HepG2 (cell line): ENCODE measurements at regions not wholly inside any gene's neighbourhood (a gene's known extent, or its start where the extent isn't known, plus 50 kb on each side); places are given as distances from the start of the nearest gene placed in this dataset.

ENCODE experiments used
- HIVEP1 ChIP-seq: sonication (generic); formaldehyde crosslinking; IDR thresholded peaks from 2 replicates; pipeline ENCODE4 v1.4.0; 2020; ENCODE audit warnings: mild to moderate bottlenecking, missing genetic modification reagents
- SATB2 ChIP-seq: sonication (generic); formaldehyde crosslinking; IDR thresholded peaks from 2 replicates; pipeline ENCODE4 v1.5.0; 2020; ENCODE audit warnings: missing genetic modification reagents
- SP5 ChIP-seq: IDR thresholded peaks from 2 replicates; pipeline ENCODE4 v1.6.1; 2016; ENCODE audit warnings: low read depth, borderline replicate concordance
- TCF12 ChIP-seq, 2 experiments: fragments of 450-650 bp in 1 of 2; sonication (generic) in 1 of 2; formaldehyde crosslinking in 1 of 2; IDR thresholded peaks; 2 replicates each; pipeline versions ENCODE4 v1.6.1 to v1.8.0; 2017 to 2022; ENCODE audit warnings: antibody characterized with exemption in 1 of 2, mild to moderate bottlenecking in 1 of 2, missing genetic modification reagents in 1 of 2, moderate library complexity in 1 of 2
- THAP11 ChIP-seq: IDR thresholded peaks from 2 replicates; pipeline ENCODE4 v1.6.1; 2016; ENCODE audit warnings: missing biosample characterization, missing genetic modification reagents
- ZNF143 ChIP-seq: sonication (generic); formaldehyde crosslinking; IDR thresholded peaks from 2 replicates; pipeline ENCODE4 v1.4.0; 2020; ENCODE audit warnings: missing genetic modification reagents
- ZNF543 ChIP-seq: sonication (generic); formaldehyde crosslinking; IDR thresholded peaks from 2 replicates; pipeline ENCODE4 v1.4.0; 2020; ENCODE audit warnings: mild to moderate bottlenecking, missing genetic modification reagents
- ZNF768 ChIP-seq: sonication (generic); formaldehyde crosslinking; IDR thresholded peaks from 2 replicates; pipeline ENCODE4 v1.4.0; 2020; ENCODE audit warnings: missing genetic modification reagents
- ZSCAN21 ChIP-seq: sonication (generic); formaldehyde crosslinking; IDR thresholded peaks from 2 replicates; pipeline ENCODE4 v1.8.0; 2022; ENCODE audit warnings: mild to moderate bottlenecking, missing genetic modification reagents, moderate library complexity, borderline replicate concordance
- TF ChIP-seq, protein P1 (sequence below): sonication (generic); formaldehyde crosslinking; IDR thresholded peaks from 2 replicates; pipeline ENCODE4 v1.9.0; 2022; ENCODE audit warnings: low read depth, missing genetic modification reagents
- TF ChIP-seq, protein P2 (sequence below): sonication (generic); formaldehyde crosslinking; IDR thresholded peaks from 2 replicates; pipeline ENCODE4 v1.5.0; 2020; ENCODE audit warnings: missing genetic modification reagents
- TF ChIP-seq, protein P3 (sequence below): IDR thresholded peaks from 2 replicates; pipeline ENCODE4 v1.6.1; 2016; ENCODE audit warnings: low read depth

DNA sequence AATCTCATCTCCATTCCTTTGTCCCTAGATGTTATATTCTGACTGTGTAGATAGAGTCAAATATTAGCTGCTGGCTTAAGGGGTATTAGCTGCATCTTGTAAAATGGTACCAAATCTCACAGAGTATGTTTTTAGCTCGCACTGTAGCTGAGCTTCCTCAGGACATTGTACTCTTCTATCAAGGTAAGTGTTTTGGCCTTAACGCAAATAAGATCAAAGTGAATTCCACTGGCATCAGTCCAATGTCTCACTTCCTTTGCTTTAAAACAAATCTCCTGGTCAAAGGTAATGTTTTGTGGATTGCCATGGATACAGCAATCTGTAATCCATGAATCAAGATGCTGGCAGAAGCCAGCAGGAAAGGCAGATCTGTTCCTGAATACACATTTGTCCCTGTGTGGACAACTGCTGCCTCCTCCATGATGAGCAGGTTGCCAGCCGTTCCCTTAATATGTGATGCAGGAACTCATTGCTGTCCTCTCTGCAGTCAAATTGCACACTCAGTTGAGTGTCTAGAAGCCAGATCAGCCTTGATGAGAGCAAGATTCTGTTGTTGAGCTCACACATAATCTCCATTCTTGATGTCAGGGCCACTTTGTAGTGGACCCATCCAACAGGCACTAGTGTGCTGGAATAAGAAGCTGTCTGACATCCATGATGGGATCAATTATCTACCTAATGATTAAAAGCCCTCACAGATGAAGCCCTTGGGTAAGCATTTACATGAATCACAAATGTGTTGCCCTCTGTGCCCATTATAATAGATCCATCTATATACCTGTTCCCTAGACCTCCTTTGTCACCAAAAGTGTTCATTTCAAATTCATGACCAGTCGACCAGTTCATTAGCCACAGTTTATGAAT lies 96.6 kb upstream of the AGTR1 start (continued):
- TF ChIP-seq, protein P1, sequence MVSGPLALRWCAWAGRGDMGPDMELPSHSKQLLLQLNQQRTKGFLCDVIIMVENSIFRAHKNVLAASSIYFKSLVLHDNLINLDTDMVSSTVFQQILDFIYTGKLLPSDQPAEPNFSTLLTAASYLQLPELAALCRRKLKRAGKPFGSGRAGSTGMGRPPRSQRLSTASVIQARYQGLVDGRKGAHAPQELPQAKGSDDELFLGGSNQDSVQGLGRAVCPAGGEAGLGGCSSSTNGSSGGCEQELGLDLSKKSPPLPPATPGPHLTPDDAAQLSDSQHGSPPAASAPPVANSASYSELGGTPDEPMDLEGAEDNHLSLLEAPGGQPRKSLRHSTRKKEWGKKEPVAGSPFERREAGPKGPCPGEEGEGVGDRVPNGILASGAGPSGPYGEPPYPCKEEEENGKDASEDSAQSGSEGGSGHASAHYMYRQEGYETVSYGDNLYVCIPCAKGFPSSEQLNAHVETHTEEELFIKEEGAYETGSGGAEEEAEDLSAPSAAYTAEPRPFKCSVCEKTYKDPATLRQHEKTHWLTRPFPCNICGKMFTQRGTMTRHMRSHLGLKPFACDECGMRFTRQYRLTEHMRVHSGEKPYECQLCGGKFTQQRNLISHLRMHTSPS (CRISPR knock-in tag) = no peak; the same call in 1 of the 2 replicates
- no peak for TF ChIP-seq ZSCAN21 (CRISPR knock-in tag)
- TF ChIP-seq, protein P2, sequence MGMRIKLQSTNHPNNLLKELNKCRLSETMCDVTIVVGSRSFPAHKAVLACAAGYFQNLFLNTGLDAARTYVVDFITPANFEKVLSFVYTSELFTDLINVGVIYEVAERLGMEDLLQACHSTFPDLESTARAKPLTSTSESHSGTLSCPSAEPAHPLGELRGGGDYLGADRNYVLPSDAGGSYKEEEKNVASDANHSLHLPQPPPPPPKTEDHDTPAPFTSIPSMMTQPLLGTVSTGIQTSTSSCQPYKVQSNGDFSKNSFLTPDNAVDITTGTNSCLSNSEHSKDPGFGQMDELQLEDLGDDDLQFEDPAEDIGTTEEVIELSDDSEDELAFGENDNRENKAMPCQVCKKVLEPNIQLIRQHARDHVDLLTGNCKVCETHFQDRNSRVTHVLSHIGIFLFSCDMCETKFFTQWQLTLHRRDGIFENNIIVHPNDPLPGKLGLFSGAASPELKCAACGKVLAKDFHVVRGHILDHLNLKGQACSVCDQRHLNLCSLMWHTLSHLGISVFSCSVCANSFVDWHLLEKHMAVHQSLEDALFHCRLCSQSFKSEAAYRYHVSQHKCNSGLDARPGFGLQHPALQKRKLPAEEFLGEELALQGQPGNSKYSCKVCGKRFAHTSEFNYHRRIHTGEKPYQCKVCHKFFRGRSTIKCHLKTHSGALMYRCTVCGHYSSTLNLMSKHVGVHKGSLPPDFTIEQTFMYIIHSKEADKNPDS (CRISPR knock-in tag) = peak; percentile 83
- no peak for TF ChIP-seq ZNF143 (CRISPR knock-in tag)
- 0 out of 2 replicates have a peak, but pooled peaks have one; percentile 33 for TF ChIP-seq ZNF543 (CRISPR knock-in tag)
- TF ChIP-seq TCF12 (IDR thresholded peaks at IDR 0.05) = no peak
- 0 out of 2 replicates have a peak, but pooled peaks have one; percentile 17 for TF ChIP-seq TCF12 (CRISPR knock-in tag; IDR thresholded peaks at IDR 0.05)
- TF ChIP-seq ZNF768 = no peak
- no peak for TF ChIP-seq SATB2
- peak; percentile 65 for TF ChIP-seq THAP11 (CRISPR knock-in tag)
- no peak for TF ChIP-seq HIVEP1 (CRISPR knock-in tag)
- TF ChIP-seq, protein P3, sequence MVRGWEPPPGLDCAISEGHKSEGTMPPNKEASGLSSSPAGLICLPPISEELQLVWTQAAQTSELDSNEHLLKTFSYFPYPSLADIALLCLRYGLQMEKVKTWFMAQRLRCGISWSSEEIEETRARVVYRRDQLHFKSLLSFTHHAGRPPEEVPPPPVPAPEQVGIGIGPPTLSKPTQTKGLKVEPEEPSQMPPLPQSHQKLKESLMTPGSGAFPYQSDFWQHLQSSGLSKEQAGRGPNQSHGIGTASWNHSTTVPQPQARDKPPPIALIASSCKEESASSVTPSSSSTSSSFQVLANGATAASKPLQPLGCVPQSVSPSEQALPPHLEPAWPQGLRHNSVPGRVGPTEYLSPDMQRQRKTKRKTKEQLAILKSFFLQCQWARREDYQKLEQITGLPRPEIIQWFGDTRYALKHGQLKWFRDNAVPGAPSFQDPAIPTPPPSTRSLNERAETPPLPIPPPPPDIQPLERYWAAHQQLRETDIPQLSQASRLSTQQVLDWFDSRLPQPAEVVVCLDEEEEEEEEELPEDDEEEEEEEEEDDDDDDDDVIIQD (CRISPR knock-in tag) = peak; percentile 91
- peak; percentile 27; the same call in 1 of the 2 replicates for TF ChIP-seq SP5 (CRISPR knock-in tag)
